ENCODE measurements at regions not wholly inside any gene's neighbourhood (a gene's known extent, or its start where the extent isn't known, plus 50 kb on each side); places are given as distances from the start of the nearest gene placed in this dataset.

DNA sequence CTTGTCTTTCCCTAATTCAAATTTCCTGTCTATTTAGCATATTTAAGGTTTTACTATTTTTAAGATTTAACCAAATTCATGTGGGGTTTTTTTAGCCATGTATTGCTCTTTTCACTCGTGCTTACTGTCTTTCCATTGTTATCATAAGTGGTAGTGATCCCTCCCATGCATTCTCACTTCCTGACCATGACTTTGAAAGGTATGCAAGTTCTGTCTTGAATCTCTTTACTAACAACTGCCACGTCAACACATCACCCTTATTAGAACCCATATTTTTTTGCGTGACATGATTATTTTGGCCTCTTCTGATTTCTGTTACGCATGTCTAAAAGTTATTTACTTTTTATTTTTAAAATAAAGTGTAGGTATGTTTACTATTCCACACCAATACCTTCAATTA lies 94.7 kb upstream of the CDH6 start:
- intact Hi-C loops (cut with micrococcal nuclease) = no loop called here
- WGBS (ENCODE audit: insufficient coverage) = 69% methylated on average over 2 of the region's 4 CpGs

DNA sequence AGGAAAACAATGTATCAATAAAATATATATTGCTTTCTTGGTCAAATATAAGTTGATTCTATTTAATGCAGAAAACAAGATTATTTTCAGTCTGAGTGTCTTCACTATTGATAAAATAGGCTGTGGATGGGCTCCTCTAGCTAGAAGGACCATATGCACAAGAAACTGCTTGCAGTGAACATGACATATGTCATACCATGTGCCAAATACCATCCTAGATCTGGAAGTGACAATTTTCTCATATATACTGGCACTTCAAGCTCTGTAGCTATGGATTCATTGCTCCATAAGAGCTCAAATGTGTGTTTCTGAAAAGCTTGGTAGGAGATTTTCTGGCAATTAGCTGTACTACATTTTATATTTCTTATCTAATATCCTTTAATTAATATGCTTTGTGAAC lies 95.6 kb upstream of the CDH6 start:
- DNase-seq = no peak
- Histone ChIP-seq H3K27ac (ENCODE audit: low read length) (no peak overlapping the region), H3K36me3 (ENCODE audit: control insufficient read depth, insufficient read depth, low read length) (no peaks in the 10 kb centered on the region), H3K4me3 (ENCODE audit: low read length) (no peak overlapping the region), H3K4me1 (ENCODE audit: control insufficient read depth, insufficient read depth, low read length) (no peaks in the 10 kb centered on the region), H3K27me3 (ENCODE audit: control insufficient read depth, insufficient read depth, low read length) (no peaks in the 10 kb centered on the region), H3K9me3 (ENCODE audit: control insufficient read depth, insufficient read depth, low read length) (peaks cover 4% of the 10 kb centered on the region)
- H3K27ac Mint-ChIP-seq = no peak overlapping the region
- intact Hi-C loops (cut with micrococcal nuclease) = no loop called here
- H3K4me1 Mint-ChIP-seq = no peaks in the 10 kb centered on the region
- H3K9me3 Mint-ChIP-seq = peaks cover 3 to 8% of the 10 kb centered on the region in 2 donors
- H3K4me3 Mint-ChIP-seq = no peak overlapping the region
- ATAC-seq = no peak
- H3K27me3 Mint-ChIP-seq (ENCODE audit: low read depth in 2 of 2) = no peaks in the 10 kb centered on the region
- no peaks in the 10 kb centered on the region for H3K36me3 Mint-ChIP-seq
- TF ChIP-seq, protein P1, sequence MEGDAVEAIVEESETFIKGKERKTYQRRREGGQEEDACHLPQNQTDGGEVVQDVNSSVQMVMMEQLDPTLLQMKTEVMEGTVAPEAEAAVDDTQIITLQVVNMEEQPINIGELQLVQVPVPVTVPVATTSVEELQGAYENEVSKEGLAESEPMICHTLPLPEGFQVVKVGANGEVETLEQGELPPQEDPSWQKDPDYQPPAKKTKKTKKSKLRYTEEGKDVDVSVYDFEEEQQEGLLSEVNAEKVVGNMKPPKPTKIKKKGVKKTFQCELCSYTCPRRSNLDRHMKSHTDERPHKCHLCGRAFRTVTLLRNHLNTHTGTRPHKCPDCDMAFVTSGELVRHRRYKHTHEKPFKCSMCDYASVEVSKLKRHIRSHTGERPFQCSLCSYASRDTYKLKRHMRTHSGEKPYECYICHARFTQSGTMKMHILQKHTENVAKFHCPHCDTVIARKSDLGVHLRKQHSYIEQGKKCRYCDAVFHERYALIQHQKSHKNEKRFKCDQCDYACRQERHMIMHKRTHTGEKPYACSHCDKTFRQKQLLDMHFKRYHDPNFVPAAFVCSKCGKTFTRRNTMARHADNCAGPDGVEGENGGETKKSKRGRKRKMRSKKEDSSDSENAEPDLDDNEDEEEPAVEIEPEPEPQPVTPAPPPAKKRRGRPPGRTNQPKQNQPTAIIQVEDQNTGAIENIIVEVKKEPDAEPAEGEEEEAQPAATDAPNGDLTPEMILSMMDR (IDR thresholded peaks at IDR 0.05) = no peak

More for the DNA sequence above, 94.7 kb upstream of the CDH6 start:
- Histone ChIP-seq H3K9me3 (ENCODE audit: control insufficient read depth, insufficient read depth, low read length) (no peaks in the 10 kb centered on the region), H3K27me3 (ENCODE audit: control insufficient read depth, insufficient read depth, low read length) (no peaks in the 10 kb centered on the region), H3K4me1 (ENCODE audit: control insufficient read depth, insufficient read depth, low read length) (no peaks in the 10 kb centered on the region), H3K36me3 (ENCODE audit: control insufficient read depth, insufficient read depth, low read length) (no peaks in the 10 kb centered on the region), H3K4me3 (ENCODE audit: low read length) (no peak overlapping the region), H3K27ac (ENCODE audit: low read length) (no peak overlapping the region)
- Mint-ChIP-seq H3K27ac (no peak overlapping the region), H3K36me3 (no peaks in the 10 kb centered on the region), H3K27me3 (ENCODE audit: low read depth in 2 of 2) (no peaks in the 10 kb centered on the region), H3K4me1 (no peaks in the 10 kb centered on the region), H3K4me3 (no peak overlapping the region), H3K9me3 (peaks cover 0 to 7% of the 10 kb centered on the region in 2 donors)
- TF ChIP-seq, protein P1 (IDR thresholded peaks at IDR 0.05) = no peak
- DNase-seq (no peak), ATAC-seq (no peak)

DNA sequence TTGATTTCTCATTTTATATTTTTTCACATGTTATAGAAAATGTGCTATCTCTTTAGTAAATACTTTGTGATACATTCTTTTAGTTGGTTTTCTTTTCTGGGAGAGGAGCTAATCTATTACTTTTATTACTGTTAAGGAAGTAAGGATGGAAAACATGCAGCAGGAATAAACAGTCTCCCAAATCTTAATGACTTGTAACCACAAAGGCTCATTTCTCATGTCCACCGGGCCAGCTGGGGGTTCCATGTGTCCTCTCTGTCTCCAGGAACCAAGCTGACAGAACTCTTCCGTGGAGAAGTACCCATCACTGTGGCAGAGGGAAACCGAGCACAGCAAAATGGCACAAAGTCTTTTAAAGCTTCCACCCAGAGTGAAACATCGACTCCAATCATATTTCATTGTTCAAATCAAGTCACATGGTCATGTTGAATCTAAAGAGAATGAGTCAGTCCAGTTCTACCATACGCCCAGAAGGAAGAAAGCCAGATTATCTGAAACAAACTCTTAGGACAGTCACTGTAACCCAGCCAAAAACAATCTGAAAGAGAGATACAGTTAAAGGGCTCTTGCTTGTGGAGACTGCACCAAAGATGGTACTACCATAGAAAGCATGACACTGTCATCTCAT lies 97.1 kb upstream of the CDH6 start:
- intact Hi-C loops (cut with micrococcal nuclease) = no loop called here

More for the DNA sequence above, 97.1 kb upstream of the CDH6 start:
- Histone ChIP-seq H3K27me3 (ENCODE audit: control insufficient read depth, insufficient read depth, low read length) (no peaks in the 10 kb centered on the region), H3K36me3 (ENCODE audit: control insufficient read depth, insufficient read depth, low read length) (no peaks in the 10 kb centered on the region), H3K4me1 (ENCODE audit: control insufficient read depth, insufficient read depth, low read length) (no peaks in the 10 kb centered on the region), H3K9me3 (ENCODE audit: control insufficient read depth, insufficient read depth, low read length) (peaks cover 4% of the 10 kb centered on the region), H3K27ac (ENCODE audit: low read length) (no peak overlapping the region), H3K4me3 (ENCODE audit: low read length) (no peak overlapping the region)
- no peaks in the 10 kb centered on the region for H3K27me3 Mint-ChIP-seq (ENCODE audit: low read depth in 2 of 2)
- TF ChIP-seq, protein P1 (IDR thresholded peaks at IDR 0.05) = no peak
- no peak for ATAC-seq
- no peak overlapping the region for H3K4me3 Mint-ChIP-seq
- no peaks in the 10 kb centered on the region for H3K36me3 Mint-ChIP-seq
- no peak for DNase-seq
- H3K4me1 Mint-ChIP-seq = no peaks in the 10 kb centered on the region
- no peak overlapping the region for H3K27ac Mint-ChIP-seq
- 83% methylated on average over 5 of the region's 5 CpGs for WGBS (ENCODE audit: insufficient coverage)
- H3K9me3 Mint-ChIP-seq = peaks cover 6 to 10% of the 10 kb centered on the region in 2 donors
